Epidermal melanocyte (primary cell): ENCODE measurements at regions not wholly inside any gene's neighbourhood (a gene's known extent, or its start where the extent isn't known, plus 50 kb on each side); places are given as distances from the start of the nearest gene placed in this dataset.

Experiments used
- DNase-seq: peaks from one replicate; pipeline ENCODE4 v3.0.0; 2011; ENCODE audit warnings: low spot score; ENCODE audit not compliant: insufficient read length

GRCh38 chr6:6886171-6886885 is 221.4 kb upstream of the RREB1 start:
- DNase-seq = no peak

- no peak for DNase-seq
Observed at GRCh38 chr6:6886886-6887285, 220.9 kb upstream of the RREB1 start.

GRCh38 chr6:6889601-6890000 is 218.2 kb upstream of the RREB1 start:
- no peak for DNase-seq

GRCh38 chr6:6890400-6890858 is 217.3 kb upstream of the RREB1 start:
- DNase-seq = no peak

GRCh38 chr6:6891125-6891721 is 216.5 kb upstream of the RREB1 start:
- DNase-seq = no peak

- DNase-seq = no peak
Observed at GRCh38 chr6:6891949-6892461, 215.8 kb upstream of the RREB1 start.

- no peak for DNase-seq
Observed at GRCh38 chr6:6892744-6893583, 214.8 kb upstream of the RREB1 start.

GRCh38 chr6:6893701-6894100 is 214.1 kb upstream of the RREB1 start:
- DNase-seq = no peak

- DNase-seq = no peak
Observed at GRCh38 chr6:6895929-6896328, 211.8 kb upstream of the RREB1 start.

- no peak for DNase-seq
Observed at GRCh38 chr6:6897140-6897539, 210.6 kb upstream of the RREB1 start.

- no peak for DNase-seq
Observed at GRCh38 chr6:6900569-6901204, 207.1 kb upstream of the RREB1 start.

- DNase-seq = no peak
Observed at GRCh38 chr6:6901205-6901719, 206.5 kb upstream of the RREB1 start.

- DNase-seq = no peak
Observed at GRCh38 chr6:6901945-6902344, 205.8 kb upstream of the RREB1 start.

- DNase-seq = no peak
Observed at GRCh38 chr6:6905961-6906518, 201.7 kb upstream of the RREB1 start.

- no peak for DNase-seq
Observed at GRCh38 chr6:6906570-6907213, 201.1 kb upstream of the RREB1 start.

- DNase-seq = peak; percentile 65
Observed at GRCh38 chr6:6907286-6907685, 200.5 kb upstream of the RREB1 start.

GRCh38 chr6:6908121-6908520 is 199.6 kb upstream of the RREB1 start:
- DNase-seq = no peak

GRCh38 chr6:6909111-6909510 is 198.7 kb upstream of the RREB1 start:
- DNase-seq = no peak

- no peak for DNase-seq
Observed at GRCh38 chr6:6910734-6911295, 196.9 kb upstream of the RREB1 start.

GRCh38 chr6:6911391-6911790 is 196.4 kb upstream of the RREB1 start:
- DNase-seq = no peak
